ENCODE measurements at regions not wholly inside any gene's neighbourhood (a gene's known extent, or its start where the extent isn't known, plus 50 kb on each side); places are given as distances from the start of the nearest gene placed in this dataset. TPM values are rescaled to one million over a fixed set of nuclear protein-coding genes. Genes with fewer than 3 reads are reported as not detected.
"Not testable (repeated sequence)": the region's sequence is repeated elsewhere in the genome, so short reads cannot be mapped to it uniquely, and the experiment has no call there.

- not testable (repeated sequence) for DNase-seq (ENCODE audit: low spot score in 2 of 2); H3K4me3 ChIP-seq; H3K27me3 ChIP-seq; H3K4me1 ChIP-seq; H3K36me3 ChIP-seq; H3K27ac ChIP-seq; H3K9me3 ChIP-seq
- WGBS, 2 donors: 82 to 94% methylated on average over 6 to 8 of the region's 18 CpGs
Observed at GRCh38 chr9:138221446-138222054, 344.0 kb downstream of the CACNA1B start.

- H3K36me3 ChIP-seq; H3K27me3 ChIP-seq; H3K9me3 ChIP-seq; H3K4me1 ChIP-seq; DNase-seq (ENCODE audit: low spot score in 2 of 2); H3K4me3 ChIP-seq; H3K27ac ChIP-seq: not testable (repeated sequence)
- WGBS, 2 donors: 100% methylated on average over 2 of the region's 2 CpGs; no CpG with 5 or more reads in 1 of the 2 donors
Observed at GRCh38 chr9:138237099-138237498, 359.5 kb downstream of the CACNA1B start.

- H3K27me3 ChIP-seq; H3K4me3 ChIP-seq; H3K27ac ChIP-seq; H3K36me3 ChIP-seq; H3K4me1 ChIP-seq; H3K9me3 ChIP-seq; DNase-seq (ENCODE audit: low spot score in 2 of 2): not testable (repeated sequence)
- no CpG with 5 or more reads among the region's 11 CpGs for WGBS, 2 donors
Observed at GRCh38 chr9:138282903-138283302, 405.3 kb downstream of the CACNA1B start.

Small RNA genes in the stretch of these regions (small RNA-seq; reads per million reads assigned to genes)
- gene RNU6-785P: not detected
